ENCODE measurements at regions not wholly inside any gene's neighbourhood (a gene's known extent, or its start where the extent isn't known, plus 50 kb on each side); places are given as distances from the start of the nearest gene placed in this dataset.
"Not testable (repeated sequence)": the region's sequence is repeated elsewhere in the genome, so short reads cannot be mapped to it uniquely, and the experiment has no call there.

GRCh38 chr21:9024006-9024767, 1497.2 kb upstream of the TPTE start:
- TF ChIP-seq CTCF (conservative IDR thresholded peaks at IDR 0.05; ENCODE audit: low read depth, low read length); POLR2A (IDR thresholded peaks at IDR 0.05; ENCODE audit: low read depth, low read length); RAD21 (IDR thresholded peaks at IDR 0.05; ENCODE audit: low read length); CHD1 (IDR thresholded peaks at IDR 0.05; ENCODE audit: low read depth, low read length); RCOR1 (IDR thresholded peaks at IDR 0.05; ENCODE audit: insufficient replicate concordance, low read length): not testable (repeated sequence)
